Natural killer cell (primary cell): ENCODE measurements at regions not wholly inside any gene's neighbourhood (a gene's known extent, or its start where the extent isn't known, plus 50 kb on each side); places are given as distances from the start of the nearest gene placed in this dataset.

Source experiments
- ATAC-seq, 3 donors: fragments of 150-1000 bp in 2 of 3; fragments of 200-7000 bp in 1 of 3; cut with Tn5 transposase; 1 replicate in 1 of 3; 2 replicates in 2 of 3; pipeline ENCODE4 v1.10.0; 2021; ENCODE audit warnings: mild to moderate bottlenecking in 2 of 3, moderate library complexity in 2 of 3
- DNase-seq, 2 donors: peaks; one replicate each; pipeline versions ENCODE4 v3.0.0 to v3.0.0-alpha.2; 2013 to 2021; ENCODE audit warnings: mixed read lengths in 1 of 2
- H3K27ac ChIP-seq: one replicate; pipeline ENCODE4 v1.5.1; 2013; ENCODE audit warnings: mild to moderate bottlenecking, low read length
- H3K27me3 ChIP-seq: one replicate; pipeline ENCODE4 v1.6.1; 2013; ENCODE audit warnings: low read length; ENCODE audit not compliant: control insufficient read depth, insufficient read depth
- H3K36me3 ChIP-seq: one replicate; pipeline ENCODE4 v1.6.1; 2013; ENCODE audit warnings: low read length; ENCODE audit not compliant: control insufficient read depth, insufficient read depth
- H3K4me1 ChIP-seq: one replicate; pipeline ENCODE4 v1.6.1; 2013; ENCODE audit warnings: low read length; ENCODE audit not compliant: control insufficient read depth, insufficient read depth
- H3K4me3 ChIP-seq: one replicate; pipeline ENCODE4 v1.5.1; 2013; ENCODE audit warnings: low read length
- H3K9me3 ChIP-seq: one replicate; pipeline ENCODE4 v1.6.1; 2013; ENCODE audit warnings: low read length; ENCODE audit not compliant: control insufficient read depth, insufficient read depth
- H3K27ac Mint-ChIP-seq, 2 donors: one replicate each; pipeline ENCODE4 v1.8.0; 2022; ENCODE audit warnings: mild to moderate bottlenecking in 2 of 2, mixed read lengths in 2 of 2, moderate library complexity in 1 of 2
- H3K27me3 Mint-ChIP-seq, 2 donors: one replicate each; pipeline ENCODE4 v1.8.0; 2022; ENCODE audit warnings: low read depth in 2 of 2, mixed read lengths in 2 of 2
- H3K36me3 Mint-ChIP-seq: one replicate; pipeline ENCODE4 v1.8.0; 2022; ENCODE audit warnings: mixed read lengths
- H3K4me1 Mint-ChIP-seq, 2 donors: one replicate each; pipeline ENCODE4 v1.8.0; 2022; ENCODE audit warnings: mixed read lengths in 2 of 2
- H3K4me3 Mint-ChIP-seq: one replicate; pipeline ENCODE4 v1.8.0; 2022; ENCODE audit warnings: mild to moderate bottlenecking, moderate library complexity, mixed read lengths
- H3K9me3 Mint-ChIP-seq, 2 donors: one replicate each; pipeline ENCODE4 v1.8.0; 2022; ENCODE audit warnings: mixed read lengths in 2 of 2
- WGBS: methylation state at CpG from one replicate; pipeline ENCODE4 v1.1.7; 2013; ENCODE audit warnings: missing lambda C conversion rate; ENCODE audit not compliant: insufficient coverage; 5-methylcytosine and 5-hydroxymethylcytosine counted together
- intact Hi-C: fragments of 100-400 bp; cut with micrococcal nuclease; formaldehyde crosslinking; loops from one replicate; pipeline ENCODE4 v1.14.2; 2022
- TF ChIP-seq, protein P1 (sequence below): fragments of 200-600 bp; IDR thresholded peaks from one replicate; pipeline ENCODE4 v1.8.0; 2022; ENCODE audit warnings: antibody characterized with exemption

DNA sequence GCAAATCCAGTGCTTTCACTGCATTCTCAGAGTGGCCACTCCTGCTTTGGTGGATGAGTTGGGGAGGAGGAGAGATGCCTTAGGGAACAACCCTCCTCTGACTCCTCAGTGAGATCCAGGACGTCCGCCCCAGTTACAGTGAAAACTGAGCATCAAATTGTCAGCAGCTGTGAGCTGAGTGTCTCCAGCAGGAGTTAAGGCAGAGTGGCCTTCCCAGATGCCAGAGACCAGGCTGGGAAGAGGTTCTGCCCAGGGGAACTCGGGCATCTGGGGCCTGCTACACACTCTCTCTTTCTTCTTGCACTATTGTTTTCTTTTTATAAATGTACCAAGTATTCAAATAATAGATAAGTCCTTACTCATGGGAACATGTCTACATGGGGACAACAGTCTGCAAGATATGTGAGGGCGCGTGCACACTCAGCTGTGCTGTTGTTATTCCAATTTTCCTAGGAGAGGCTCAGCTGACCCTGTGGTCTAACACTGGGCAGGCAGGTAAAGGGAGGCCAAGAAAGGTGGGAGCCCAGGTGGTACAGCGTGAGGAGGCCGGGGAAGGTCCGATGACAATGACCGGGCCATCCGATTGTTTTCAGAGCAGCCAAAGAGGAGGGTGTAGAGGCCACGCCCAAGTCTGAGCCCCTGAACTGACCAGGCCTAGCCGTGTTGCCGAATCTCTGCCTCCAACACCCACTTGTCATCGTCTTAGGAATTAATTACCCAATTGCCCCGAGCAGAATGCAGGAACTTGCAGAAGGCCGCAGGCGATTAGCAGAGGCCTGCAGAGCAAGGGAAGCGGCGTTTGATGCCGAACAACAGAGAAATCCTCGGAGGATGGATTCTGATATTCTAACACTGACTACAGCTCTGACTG is 166.9 kb downstream of the ANAPC1 start:
- Histone ChIP-seq H3K36me3 (no peaks in the 10 kb centered on the region), H3K4me3 (no peak overlapping the region), H3K4me1 (no peaks in the 10 kb centered on the region), H3K27ac (no peak overlapping the region), H3K9me3 (no peaks in the 10 kb centered on the region), H3K27me3 (no peaks in the 10 kb centered on the region)
- no peak for ATAC-seq
- Mint-ChIP-seq H3K4me3 (no peak overlapping the region), H3K4me1 (no peaks in the 10 kb centered on the region), H3K27ac (no peak overlapping the region), H3K27me3 (no peaks in the 10 kb centered on the region), H3K36me3 (no peaks in the 10 kb centered on the region), H3K9me3 (no peaks in the 10 kb centered on the region)
- intact Hi-C loops, result no loop called here
- DNase-seq, result no peak
- WGBS, result 91% methylated on average over 21 of the region's 21 CpGs
- TF ChIP-seq, protein P1, sequence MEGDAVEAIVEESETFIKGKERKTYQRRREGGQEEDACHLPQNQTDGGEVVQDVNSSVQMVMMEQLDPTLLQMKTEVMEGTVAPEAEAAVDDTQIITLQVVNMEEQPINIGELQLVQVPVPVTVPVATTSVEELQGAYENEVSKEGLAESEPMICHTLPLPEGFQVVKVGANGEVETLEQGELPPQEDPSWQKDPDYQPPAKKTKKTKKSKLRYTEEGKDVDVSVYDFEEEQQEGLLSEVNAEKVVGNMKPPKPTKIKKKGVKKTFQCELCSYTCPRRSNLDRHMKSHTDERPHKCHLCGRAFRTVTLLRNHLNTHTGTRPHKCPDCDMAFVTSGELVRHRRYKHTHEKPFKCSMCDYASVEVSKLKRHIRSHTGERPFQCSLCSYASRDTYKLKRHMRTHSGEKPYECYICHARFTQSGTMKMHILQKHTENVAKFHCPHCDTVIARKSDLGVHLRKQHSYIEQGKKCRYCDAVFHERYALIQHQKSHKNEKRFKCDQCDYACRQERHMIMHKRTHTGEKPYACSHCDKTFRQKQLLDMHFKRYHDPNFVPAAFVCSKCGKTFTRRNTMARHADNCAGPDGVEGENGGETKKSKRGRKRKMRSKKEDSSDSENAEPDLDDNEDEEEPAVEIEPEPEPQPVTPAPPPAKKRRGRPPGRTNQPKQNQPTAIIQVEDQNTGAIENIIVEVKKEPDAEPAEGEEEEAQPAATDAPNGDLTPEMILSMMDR, result no peak
